ENCODE measurements at regions not wholly inside any gene's neighbourhood (a gene's known extent, or its start where the extent isn't known, plus 50 kb on each side); places are given as distances from the start of the nearest gene placed in this dataset.
"Not testable (repeated sequence)": the region's sequence is repeated elsewhere in the genome, so short reads cannot be mapped to it uniquely, and the experiment has no call there.

DNA sequence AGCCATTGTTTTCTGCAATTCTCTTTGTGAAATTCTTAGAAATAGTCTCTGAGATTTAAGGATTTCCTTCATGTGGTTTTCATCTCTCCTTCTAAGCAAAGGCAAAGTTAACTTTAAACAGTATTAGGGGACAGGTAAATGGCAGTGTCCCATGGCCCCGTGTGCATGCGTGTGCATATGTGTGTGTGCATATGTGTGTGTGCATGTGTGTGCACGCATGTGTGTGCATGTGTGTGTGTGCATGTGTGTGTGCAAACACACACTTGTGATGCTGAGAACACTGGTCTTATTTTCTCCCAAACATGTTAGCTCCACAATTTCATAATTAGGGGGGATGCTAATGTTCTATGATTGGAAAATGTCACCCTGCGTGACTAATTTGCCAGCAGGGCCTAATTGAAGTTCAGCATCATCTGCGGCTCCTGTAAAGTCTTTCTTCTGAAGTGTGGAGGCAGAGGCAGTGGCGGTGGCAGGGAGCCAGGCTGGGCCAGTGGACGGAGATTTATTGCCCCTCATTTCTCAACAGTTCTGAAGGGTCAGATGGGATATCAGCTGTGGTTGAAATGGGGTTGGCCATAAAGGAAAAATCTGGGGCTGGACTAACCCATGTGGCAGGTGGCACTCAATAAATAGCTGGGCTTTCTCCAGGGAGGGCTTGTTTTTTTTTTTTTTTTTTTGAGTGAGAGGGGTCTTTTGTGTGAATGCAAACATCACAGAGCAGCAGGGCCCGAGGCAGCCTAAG, 289.3 kb upstream of the PODXL start:
- no peak for ATAC-seq

DNA sequence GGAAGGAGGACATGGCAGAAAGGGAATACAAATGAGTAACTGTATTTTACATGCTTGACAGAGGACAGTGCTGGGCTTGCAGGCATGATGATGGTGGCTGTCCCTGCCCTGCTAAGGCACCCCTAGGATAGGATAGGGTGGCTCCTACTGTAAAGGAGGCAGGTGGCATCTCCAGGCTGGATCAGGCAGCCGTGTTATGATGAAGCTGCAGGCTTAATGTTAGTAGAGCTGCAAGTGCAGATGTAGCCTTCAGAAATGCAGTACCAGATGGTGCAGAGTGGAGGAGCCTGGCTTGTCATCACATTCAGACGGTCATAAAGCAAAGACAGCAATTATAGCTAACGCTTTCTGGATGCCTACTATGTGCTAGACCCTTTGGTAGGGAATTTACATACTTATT, 287.9 kb upstream of the PODXL start:
- ATAC-seq, result no peak

DNA sequence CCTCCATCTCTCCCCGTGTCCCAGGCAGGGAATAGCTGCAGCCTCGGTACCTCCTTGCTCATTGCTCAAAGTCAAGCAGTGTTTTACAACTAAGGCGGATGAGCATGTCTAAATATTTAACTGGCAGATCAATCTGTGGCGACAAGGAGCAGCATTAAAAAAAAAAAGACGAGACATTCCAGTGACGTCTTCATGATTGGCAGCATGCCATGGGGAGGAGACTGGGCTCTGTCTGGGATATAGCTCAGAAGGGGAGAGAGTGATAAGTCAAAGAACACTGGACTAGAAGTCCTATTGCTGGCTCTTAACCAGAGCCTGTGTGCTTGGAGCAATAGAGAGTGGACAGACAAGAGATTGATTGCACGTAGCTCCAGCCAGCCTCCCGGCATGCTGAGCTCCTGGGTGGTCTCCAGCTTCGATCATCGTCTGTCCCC, 287.5 kb upstream of the PODXL start:
- ATAC-seq, result no peak

DNA sequence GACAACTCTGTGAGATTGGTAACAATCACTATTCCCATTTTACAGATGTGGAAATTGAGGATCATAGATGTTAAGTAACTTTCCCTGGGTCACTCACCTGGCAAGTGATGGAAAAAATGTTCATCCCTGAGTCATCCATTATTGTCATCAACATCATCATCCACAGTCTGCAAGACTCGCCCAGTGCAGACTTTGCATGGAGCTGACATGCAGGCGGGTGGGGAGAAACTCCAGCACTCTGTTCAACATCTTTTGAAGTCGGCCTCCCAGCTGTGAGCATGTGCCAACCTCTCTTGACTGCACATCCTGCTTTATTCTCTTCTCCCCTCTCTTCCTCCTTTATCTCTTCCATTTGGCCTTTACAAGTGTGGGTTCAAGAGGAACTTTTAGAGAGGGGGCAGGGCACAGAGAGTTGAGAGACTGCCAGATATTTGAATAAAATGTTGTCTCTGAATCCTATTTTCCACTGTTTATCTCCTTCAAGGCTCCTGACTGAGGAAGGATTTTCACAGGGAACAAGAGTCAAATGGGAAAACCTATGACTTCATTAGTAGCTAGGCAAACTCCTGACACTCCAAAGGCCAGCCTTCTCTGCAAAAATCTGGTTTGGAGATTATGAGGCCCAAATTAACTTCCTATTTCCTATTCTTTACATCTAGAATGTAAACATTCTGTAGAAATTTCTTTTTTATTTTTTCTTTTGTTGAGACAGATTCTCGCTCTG, 283.7 kb upstream of the PODXL start:
- no peak for ATAC-seq

DNA sequence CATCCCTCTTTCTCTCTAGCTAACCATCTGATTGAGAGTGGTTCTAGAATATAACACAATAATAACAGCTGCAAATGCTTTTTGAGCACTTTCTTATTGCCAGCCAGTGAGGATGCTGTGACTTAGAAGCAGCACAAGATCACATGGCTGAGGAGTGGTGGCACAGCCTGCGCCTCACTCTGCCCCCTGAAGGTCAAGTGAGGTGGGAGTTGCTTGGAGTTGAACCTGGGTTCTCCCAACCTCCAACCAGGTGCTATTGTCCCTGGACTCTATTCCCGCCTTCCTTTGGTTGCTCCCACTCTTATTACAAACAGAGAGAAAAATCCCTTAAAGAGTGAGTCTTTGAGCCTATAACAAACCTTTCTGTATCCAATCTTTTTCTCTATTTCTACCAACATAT, 280.3 kb upstream of the PODXL start:
- no peak for ATAC-seq

DNA sequence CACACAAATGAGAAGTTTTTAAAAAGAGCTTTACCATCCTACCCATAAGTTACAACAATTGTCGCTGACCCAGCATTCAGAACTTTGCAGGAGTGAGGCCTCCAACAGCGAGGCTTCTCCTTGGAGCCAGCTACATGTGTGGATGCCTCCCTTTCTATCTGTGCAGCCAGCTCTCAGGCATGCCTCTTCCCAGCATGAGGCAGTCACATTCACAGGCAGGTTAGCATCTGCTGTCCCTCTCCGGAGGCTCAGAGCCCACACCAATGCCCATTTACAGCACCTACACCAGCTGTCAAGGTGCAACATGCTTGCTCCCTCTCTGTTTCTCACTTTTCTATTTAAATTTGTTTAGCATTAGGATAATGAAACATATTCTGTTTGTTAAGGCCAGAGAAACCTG, 278.7 kb upstream of the PODXL start:
- ATAC-seq, result no peak

DNA sequence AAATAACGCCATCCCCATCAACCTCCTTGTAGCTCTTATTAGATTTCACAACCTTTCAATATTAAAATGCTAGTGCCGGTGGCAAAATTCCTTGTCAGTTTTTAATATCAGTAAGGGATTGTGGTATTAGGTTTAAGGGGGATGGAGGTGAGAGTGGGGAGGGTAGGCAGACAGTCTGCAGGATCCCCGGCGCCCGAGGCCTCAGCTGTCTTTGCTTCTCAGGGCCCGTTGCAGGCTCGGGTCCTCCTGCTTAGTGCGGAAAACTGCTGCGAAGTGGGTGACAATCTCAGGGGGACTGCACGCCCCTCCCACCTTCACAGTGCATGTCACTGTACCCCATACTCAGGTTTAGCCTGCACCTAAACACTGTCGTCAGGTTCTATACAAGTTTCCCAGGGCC, 274.3 kb upstream of the PODXL start:
- ATAC-seq, result no peak

DNA sequence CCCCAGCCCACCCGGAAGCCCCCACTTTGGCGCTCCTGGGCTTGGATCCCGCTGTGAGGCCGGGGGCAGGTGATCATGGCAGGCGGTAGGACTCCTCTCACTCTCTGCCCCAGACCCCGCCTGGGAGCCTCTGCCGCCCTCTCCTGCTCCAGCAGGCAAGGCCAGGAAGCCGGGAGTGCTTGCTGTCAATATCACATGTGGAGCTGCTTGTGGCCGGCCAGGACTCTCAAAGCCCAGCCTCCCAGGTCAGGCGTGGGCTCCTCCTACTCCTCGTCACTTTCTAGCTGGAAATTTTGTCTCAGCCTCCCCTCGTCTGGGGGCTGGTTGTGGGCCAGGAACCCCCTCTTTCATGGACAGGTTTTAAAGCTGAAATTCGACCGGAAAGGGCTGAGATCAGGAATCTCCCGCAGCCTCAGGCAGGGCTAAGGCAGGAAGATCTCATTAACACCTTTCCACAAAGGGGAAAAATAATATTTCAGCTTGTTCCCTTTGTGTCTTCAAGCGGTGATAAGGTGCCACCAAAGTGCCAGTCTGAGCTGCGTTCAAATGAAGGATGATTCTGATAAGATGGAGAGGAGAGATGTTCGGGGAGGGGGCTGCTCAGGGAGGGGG, 273.6 kb upstream of the PODXL start:
- no peak for ATAC-seq

DNA sequence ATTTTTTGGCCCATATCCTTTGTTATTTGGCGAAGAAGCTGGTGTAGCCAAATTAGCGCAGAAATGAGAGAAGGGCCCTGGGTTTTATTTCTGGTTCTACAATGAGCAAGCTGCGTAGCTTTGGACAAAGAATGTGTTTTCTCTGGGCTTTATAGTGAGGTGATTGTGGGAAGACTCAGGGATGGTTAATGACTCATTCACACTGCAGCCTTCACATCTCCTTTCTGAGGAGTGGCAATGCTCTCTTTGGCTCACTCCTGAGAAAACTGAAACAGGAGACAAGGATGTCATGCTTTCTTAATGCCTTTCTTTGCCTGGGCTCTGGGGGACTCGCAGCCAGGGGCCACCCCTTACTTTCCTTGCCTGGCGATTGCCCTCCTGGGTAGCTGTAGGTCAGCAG, 271.0 kb upstream of the PODXL start:
- no peak for ATAC-seq

DNA sequence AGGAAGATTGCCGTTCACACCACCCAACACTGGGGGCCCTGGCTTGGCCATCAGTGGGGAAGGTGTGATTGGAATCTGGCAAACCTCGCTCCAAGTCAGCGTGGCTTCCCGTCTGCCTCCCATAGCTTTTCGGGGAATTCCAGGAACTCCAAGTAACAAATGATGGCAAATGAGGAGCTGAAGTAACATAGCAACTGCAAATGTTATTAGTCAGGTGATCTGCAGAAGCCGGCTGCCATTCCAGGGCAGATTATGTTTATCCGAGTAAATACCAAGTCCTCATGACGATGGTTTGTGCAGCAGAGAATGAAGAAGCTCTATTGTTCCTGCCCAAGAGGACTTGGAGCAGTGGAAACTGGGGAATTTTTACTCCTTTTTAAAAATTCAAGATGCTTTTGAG, 270.5 kb upstream of the PODXL start:
- ATAC-seq, result no peak

DNA sequence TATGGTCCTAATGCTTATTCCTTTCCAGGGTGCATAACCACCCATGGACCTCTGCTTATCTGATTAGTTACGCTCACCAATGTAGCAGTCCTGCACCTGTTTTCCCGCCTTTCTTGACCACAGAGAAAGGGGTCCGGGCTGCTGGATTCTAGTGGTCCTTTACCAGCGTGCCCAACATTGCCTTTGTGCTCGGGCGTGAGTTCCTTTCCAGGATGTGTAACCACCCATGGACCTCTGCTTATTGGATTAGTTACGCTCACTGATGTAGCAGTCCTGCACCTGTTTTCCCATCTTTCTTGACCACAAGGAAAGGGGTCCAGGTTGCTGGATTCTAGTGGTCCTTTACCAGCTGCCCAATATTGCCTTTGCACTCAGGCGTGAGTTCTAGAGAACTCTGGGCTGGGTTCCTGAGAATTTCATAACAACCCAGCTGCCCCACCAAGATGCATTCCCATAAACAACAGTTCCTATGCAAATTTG, 267.6 kb upstream of the PODXL start:
- ATAC-seq, result not testable (repeated sequence)

DNA sequence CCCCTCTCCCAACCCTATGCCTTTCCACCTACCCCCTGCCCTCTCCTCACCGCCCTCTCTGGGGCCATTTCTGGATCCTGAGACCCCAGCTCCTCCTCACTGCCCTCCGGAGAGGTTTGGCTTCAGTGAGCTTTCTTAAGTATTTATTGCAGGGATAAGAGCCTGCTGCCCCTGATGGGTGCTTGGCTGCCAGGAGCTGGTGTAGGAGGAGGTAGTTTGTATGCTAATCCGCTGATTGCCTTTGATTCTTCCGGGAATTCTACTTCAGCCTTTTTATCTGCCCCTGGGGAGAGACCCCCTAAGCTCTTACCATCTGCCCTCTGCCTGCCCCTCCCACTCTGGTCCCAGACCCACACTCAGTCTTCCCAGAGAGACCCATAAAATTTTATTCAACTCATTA, 263.5 kb upstream of the PODXL start:
- no peak for ATAC-seq

DNA sequence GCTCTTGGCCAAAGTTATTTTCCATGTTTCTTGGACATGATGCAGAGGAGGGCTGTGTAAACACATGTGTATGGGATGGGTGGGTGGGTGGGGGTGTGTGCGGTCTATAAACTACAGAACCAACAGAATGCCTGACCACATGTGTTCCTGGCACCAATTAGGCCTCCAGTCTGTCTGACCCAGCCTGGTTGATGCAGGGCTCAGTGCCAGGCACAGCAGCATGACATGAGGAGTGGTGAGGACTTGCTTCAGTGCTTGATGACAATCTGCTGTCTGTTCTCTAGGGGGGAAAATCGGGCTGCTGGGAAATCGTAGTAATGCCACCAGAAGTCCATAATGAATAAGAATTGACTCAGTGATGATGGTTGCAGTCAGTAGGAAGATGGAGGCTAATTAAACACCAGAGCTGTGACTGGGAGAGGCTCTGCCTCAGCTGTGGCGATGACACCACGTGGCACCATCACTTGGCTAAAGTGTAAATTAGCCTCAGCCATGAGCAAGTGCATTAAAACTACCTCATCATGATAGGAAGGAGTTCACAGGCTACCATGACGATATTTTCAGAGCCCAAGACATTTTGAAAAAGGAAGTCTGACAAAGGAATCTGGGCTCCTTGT, 260.1 kb upstream of the PODXL start:
- ATAC-seq, result no peak

DNA sequence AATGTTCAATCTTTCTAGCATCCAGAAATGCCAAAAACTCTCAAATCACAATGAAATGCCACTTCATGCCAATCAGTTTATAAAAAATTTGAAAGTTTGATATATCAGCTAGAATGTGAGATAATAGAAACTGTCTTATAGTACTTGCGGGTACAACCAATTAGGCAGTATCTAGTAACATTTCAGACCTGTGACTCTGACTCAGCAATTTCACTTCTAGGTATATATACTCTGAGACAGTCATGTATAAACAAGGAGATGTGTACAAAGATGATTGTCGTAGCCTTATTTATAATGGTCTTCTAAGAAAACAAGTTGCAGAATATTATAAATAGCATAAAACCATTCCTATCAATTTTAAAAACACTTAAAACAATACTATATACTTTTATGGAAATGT, 252.3 kb upstream of the PODXL start:
- no peak for ATAC-seq

DNA sequence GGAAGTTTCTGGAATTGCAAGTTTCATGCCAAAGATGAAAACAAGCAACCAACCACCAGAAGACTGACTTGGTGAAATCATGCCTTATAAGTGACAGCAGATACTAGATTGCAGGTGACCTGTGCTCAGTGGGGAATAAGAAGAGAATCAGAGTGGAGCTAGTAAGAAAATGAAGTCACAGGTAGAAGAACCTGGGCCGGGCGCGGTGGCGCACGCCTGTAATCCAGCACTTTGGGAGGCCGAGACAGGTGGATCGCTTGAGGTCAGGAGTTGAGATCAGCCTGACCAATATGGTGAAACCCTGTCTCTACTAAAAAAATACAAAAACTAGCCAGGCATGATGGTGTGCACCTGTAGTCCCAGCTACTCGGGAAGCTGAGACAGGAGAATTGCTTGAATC, 251.7 kb upstream of the PODXL start:
- ATAC-seq, result not testable (repeated sequence)

DNA sequence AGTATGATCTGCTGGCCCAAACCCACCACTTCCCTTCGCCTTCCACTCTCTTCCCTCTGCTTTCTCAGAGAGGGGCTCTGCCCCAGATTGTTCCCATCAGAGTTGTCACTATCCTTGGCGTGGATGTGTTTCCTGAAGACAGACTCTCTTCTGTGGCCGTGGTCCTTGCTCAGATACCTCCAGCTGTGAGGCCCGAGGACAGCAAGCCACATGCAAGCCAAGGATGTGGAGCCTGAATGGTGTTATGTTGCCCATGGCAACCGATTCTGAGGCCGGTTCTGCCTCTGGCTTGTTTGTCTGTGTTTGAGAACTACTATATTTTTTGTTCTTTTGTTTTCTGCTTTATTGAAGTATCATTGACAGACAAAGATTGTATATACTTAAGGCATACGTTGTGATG, 247.4 kb upstream of the PODXL start:
- ATAC-seq, result no peak

DNA sequence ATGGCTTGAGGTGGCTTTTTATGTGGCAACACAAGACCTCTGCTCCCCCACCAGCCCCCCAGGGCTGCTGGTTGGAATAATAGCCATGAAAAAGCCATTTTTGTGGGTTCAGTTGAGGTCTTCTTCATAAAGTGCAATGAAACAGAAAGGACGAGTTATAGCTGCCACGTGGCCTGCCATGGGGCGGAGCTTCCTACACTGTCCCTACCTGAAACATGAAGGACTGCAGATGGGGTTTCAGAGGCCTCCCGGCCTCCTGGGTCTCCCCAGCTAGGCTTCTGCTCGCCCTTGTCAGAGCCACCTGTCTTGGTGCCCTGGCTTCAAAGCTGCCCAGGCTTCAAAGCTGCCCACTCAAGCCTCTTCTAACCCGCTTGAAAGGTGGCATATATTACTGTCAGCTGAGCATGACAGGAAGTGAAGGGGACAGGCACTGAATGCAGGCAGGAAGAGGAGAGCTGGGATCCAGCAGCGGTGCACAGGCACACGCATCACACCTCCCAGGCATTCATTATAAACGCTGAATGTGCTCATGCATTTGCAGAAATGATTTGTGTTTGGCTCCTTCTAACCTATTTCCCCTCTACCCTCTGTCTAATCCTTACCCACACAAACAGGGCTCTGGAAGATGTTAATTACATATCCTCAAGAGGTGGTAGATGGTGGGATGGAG, 245.9 kb upstream of the PODXL start:
- no peak for ATAC-seq

DNA sequence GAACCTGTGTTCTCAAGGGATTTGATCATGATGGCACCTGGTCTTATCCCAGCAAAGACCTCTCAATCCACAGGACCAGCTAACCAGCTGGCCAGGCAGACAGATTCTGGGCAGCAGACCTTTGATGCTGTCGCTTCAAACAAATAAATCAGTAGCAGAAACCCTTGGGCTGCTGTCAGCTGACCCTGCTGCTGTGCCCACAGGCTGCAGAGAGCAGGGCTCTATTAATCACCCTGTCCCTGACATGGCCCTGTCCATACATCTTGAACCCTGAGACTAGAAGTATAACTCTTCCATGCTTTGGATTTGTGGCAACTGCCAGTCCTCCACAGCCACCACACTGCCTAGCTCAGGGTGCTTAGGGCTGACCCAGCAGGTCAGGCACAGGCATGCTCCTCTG, 244.1 kb upstream of the PODXL start:
- ATAC-seq, result no peak

DNA sequence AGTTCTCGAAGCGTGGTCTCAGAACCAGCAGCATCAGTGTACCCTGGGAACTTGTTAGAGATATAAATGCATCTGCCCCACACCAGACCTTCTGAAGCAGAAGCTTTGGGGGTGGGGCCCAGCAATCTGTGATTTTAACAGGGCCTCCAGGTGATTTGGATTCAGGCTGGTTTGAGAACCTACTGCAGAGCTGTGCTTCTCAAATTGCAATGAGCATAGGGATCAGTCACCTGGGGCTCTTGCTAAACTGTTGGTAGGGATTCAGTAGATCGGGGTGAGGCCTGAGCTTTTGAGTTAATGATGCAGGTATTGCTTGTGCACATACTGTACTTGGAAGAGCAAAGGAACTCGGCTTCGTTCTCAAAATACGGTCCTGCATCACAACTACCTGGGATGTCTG, 243.6 kb upstream of the PODXL start:
- no peak for ATAC-seq

DNA sequence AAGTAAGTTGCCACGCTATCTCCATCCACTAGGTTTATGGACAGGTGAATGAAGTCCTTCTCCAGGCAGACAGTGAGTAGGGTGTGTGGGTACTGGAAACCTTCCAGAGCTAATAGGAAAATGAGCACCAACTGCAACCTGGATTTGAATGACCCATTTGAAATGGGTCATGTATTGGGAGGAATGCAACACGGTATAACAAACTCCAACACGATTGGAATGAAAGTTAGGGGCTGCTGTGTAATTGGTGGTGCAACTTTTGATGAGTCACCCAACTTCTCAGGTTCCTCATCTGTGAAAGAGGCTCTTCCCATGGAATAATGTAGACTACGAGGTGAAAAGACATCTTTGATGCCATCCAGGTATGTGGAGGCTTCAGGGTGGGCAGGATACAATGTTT, 241.4 kb upstream of the PODXL start:
- ATAC-seq, result no peak

DNA sequence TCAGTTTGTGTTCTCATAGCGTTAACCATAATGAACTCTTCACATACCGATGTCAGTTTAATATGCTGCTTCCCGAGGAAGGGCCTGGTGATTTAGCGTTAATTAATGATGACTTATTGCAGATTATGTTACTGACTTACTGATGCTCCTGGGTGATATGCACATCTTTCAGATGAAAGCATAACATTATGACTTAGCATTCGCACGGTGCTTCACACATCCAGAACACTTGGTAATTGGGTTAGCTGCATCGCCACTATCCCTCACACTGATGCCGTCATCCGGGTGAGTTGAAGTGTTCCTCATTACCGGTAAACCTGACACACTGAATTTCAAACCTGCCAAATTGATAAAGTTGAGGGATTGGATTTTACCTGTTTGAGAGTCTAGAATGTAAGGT, 239.0 kb upstream of the PODXL start:
- no peak for ATAC-seq

DNA sequence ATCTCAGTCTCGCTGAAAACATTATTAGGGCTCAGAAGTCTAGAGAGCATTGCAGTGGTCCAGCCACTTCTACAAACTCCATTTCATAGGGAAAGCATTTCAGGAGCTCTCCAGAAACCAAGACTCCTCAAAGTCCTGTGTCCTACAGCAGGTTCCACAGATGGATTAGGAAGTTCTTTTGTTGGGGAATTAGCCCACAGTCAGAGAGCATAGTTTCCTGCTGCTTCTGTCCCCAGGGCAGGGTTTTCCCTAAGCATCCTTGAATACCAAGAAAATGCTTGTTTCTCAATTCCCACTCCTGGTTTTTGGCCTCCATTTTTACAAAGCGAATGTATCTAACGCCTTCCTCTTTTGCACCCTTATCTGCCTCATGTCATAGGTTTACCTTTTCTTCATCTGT, 235.9 kb upstream of the PODXL start:
- no peak for ATAC-seq

DNA sequence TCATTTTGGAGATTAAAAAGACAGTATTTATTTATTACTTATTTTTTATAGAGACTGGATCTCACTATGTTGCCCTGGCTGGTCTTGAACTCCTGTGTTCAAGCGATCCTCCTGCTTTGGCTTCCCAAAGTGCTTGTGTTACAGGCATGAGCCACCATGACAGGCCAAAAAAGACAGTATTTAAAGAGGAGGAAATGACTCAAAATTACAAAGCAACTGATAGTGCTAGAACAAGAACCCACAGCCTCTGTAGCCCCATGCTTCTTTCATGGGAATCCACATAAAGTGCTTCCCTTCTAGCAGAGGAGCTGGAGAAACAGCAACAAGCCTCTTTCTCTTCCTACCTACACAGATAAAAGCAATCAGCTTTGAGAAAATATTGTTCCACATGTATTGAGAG, 230.7 kb upstream of the PODXL start:
- no peak for ATAC-seq

Data from activated CD4-positive, CD25-positive, alpha-beta regulatory T cell treated with anti-CD3 and anti-CD28 coated beads, Interleukin-2, amount 50 U/mL, for 24 hours (primary cell).